H1 (cell line): ENCODE measurements at regions not wholly inside any gene's neighbourhood (a gene's known extent, or its start where the extent isn't known, plus 50 kb on each side); places are given as distances from the start of the nearest gene placed in this dataset.

Experiments used
- CTCF ChIA-PET: fragments of 300-600 bp; sonication (Branson Sonifier 250); formaldehyde crosslinking; loops from one replicate; lab custom pipeline; 2021; ENCODE audit not compliant: partially characterized antibody; lab: Charles Lee
- POLR2A ChIA-PET: fragments of 300-600 bp; sonication (Branson Sonifier 250); formaldehyde crosslinking; loops from one replicate; lab custom pipeline; 2021; ENCODE audit warnings: inconsistent platforms; ENCODE audit not compliant: partially characterized antibody; lab: Charles Lee
- DNase-seq, 2 experiments: peaks; one replicate each; pipeline versions ENCODE4 v3.0.0 to v3.0.0-alpha.2; 2010 to 2022; ENCODE audit warnings: low spot score in 2 of 2, low read depth in 1 of 2, mixed read lengths in 1 of 2
- FAIRE-seq: peaks from 2 replicates; lab custom pipeline; 2011; peaks lifted over from hg19 to GRCh38; lab: Jason Lieb, UNC
- H2AFZ ChIP-seq: 2 replicates; pipeline ENCODE4 v1.8.1; 2012; ENCODE audit warnings: low read length, inconsistent platforms
- H2AK5ac ChIP-seq: 2 replicates; pipeline ENCODE4 v1.6.1; 2013; ENCODE audit warnings: low read depth, low read length
- H2BK120ac ChIP-seq: replicated peaks from 2 replicates; pipeline ENCODE3; 2013; ENCODE audit warnings: low read depth, low read length, inconsistent platforms
- H2BK12ac ChIP-seq: 2 replicates; pipeline ENCODE4 v1.6.1; 2013; ENCODE audit warnings: low read depth, low read length
- H2BK15ac ChIP-seq: 2 replicates; pipeline ENCODE4 v1.6.1; 2013; ENCODE audit warnings: low read length
- H2BK20ac ChIP-seq: 2 replicates; pipeline ENCODE4 v1.6.1; 2013; ENCODE audit warnings: low read length
- H2BK5ac ChIP-seq: 2 replicates; pipeline ENCODE4 v1.6.1; 2013; ENCODE audit warnings: low read depth, low read length
- H3K14ac ChIP-seq: 2 replicates; pipeline ENCODE4 v1.6.1; 2013; ENCODE audit warnings: inconsistent platforms; ENCODE audit not compliant: insufficient read length
- H3K18ac ChIP-seq: 2 replicates; pipeline ENCODE4 v1.6.1; 2013; ENCODE audit warnings: low read length; ENCODE audit errors: extremely low read depth
- H3K23ac ChIP-seq: 2 replicates; pipeline ENCODE4 v1.6.1; 2013; ENCODE audit warnings: inconsistent platforms; ENCODE audit not compliant: insufficient read length
- H3K23me2 ChIP-seq: 2 replicates; pipeline ENCODE4 v1.6.1; 2013; ENCODE audit warnings: low read depth, low read length
- H3K27ac ChIP-seq: 2 replicates; pipeline ENCODE4 v1.6.1; 2011; ENCODE audit warnings: low read depth, low read length, inconsistent platforms
- H3K27me3 ChIP-seq, 4 experiments: replicated peaks in 1 of 4; 1 replicate in 1 of 4; 2 replicates in 3 of 4; pipeline versions ENCODE4 v1.6.1 to v1.8.1; 2011 to 2013; ENCODE audit warnings: low read length in 3 of 4, mild to moderate bottlenecking in 3 of 4, inconsistent platforms in 2 of 4, mixed read lengths in 2 of 4, moderate library complexity in 1 of 4; ENCODE audit not compliant: control insufficient read depth in 3 of 4, insufficient read depth in 3 of 4; ENCODE audit errors: extremely low read depth in 1 of 4
- H3K36me3 ChIP-seq, 4 experiments: 2 replicates each; pipeline versions ENCODE4 v1.6.1 to v1.8.1; 2011 to 2013; ENCODE audit warnings: mild to moderate bottlenecking in 4 of 4, low read length in 3 of 4, moderate library complexity in 2 of 4, control low read depth in 1 of 4, inconsistent platforms in 1 of 4; ENCODE audit not compliant: insufficient read depth in 4 of 4, control insufficient read depth in 2 of 4
- H3K4ac ChIP-seq: replicated peaks from 2 replicates; pipeline ENCODE3; 2013; ENCODE audit warnings: low read length, low read depth, mixed read lengths, inconsistent platforms; ENCODE audit not compliant: insufficient read length
- H3K4me1 ChIP-seq, 4 experiments: replicated peaks in 1 of 4; 1 replicate in 1 of 4; 2 replicates in 3 of 4; pipeline versions ENCODE4 v1.6.1 to v1.8.1; 2011 to 2013; ENCODE audit warnings: low read length in 3 of 4, inconsistent platforms in 2 of 4, mixed read lengths in 1 of 4; ENCODE audit not compliant: insufficient read depth in 4 of 4, control insufficient read depth in 3 of 4
- H3K4me2 ChIP-seq, 2 experiments: 2 replicates each; pipeline versions ENCODE4 v1.6.1 to v1.8.1; 2011 to 2013; ENCODE audit warnings: low read depth in 2 of 2, low read length in 2 of 2, control low read depth in 1 of 2, inconsistent platforms in 1 of 2, mild to moderate bottlenecking in 1 of 2; ENCODE audit not compliant: insufficient read depth in 1 of 2
- H3K4me3 ChIP-seq, 4 experiments: fragments of 200-600, 300-600 bp in 1 of 4; sonication (generic), shearing (Covaris generic), sonication (Bioruptor Twin) in 1 of 4; 2 replicates each; pipeline versions ENCODE4 v1.5.1 to v1.8.1; 2011 to 2016; ENCODE audit warnings: low read length in 4 of 4, low read depth in 3 of 4, control low read depth in 2 of 4, inconsistent platforms in 2 of 4, mild to moderate bottlenecking in 2 of 4, mixed read lengths in 1 of 4, moderate library complexity in 1 of 4; ENCODE audit not compliant: insufficient read depth in 2 of 4; ENCODE audit errors: extremely low read depth in 1 of 4
- H3K56ac ChIP-seq: replicated peaks from 2 replicates; pipeline ENCODE3; 2013; ENCODE audit warnings: low read depth, mild to moderate bottlenecking, mixed read lengths, low read length, inconsistent platforms; ENCODE audit not compliant: insufficient read length
- H3K79me1 ChIP-seq: 2 replicates; pipeline ENCODE4 v1.6.1; 2013; ENCODE audit warnings: low read depth, low read length, control low read depth
- H3K79me2 ChIP-seq, 2 experiments: 2 replicates each; pipeline versions ENCODE4 v1.6.1 to v1.8.1; 2012 to 2013; ENCODE audit warnings: low read length in 2 of 2, mild to moderate bottlenecking in 2 of 2, inconsistent platforms in 1 of 2; ENCODE audit not compliant: insufficient read depth in 2 of 2, control insufficient read depth in 1 of 2
- H3K9ac ChIP-seq, 4 experiments: replicated peaks in 1 of 4; 1 replicate in 1 of 4; 2 replicates in 3 of 4; pipeline versions ENCODE4 v1.6.1 to v1.8.1; 2011 to 2013; ENCODE audit warnings: low read depth in 3 of 4, low read length in 3 of 4, control low read depth in 2 of 4, mild to moderate bottlenecking in 2 of 4, moderate library complexity in 2 of 4, inconsistent platforms in 1 of 4; ENCODE audit errors: extremely low read depth in 1 of 4
- H3K9me3 ChIP-seq, 2 experiments: 2 replicates each; pipeline versions ENCODE4 v1.6.1 to v1.8.1; 2012 to 2013; ENCODE audit warnings: mild to moderate bottlenecking in 2 of 2, moderate library complexity in 2 of 2, control low read depth in 1 of 2, inconsistent platforms in 1 of 2, low read depth in 1 of 2, low read length in 1 of 2, mixed read lengths in 1 of 2; ENCODE audit not compliant: insufficient read depth in 2 of 2
- H4K20me1 ChIP-seq, 2 experiments: replicated peaks in 1 of 2; 2 replicates each; pipeline versions ENCODE3 to v1.8.1; 2011 to 2013; ENCODE audit warnings: inconsistent platforms in 2 of 2, low read length in 2 of 2, mild to moderate bottlenecking in 1 of 2; ENCODE audit not compliant: insufficient read depth in 2 of 2, control insufficient read depth in 1 of 2
- H4K5ac ChIP-seq: 2 replicates; pipeline ENCODE4 v1.6.1; 2013; ENCODE audit warnings: low read length, low read depth, mixed read lengths, inconsistent platforms; ENCODE audit not compliant: insufficient read length
- H4K8ac ChIP-seq: 2 replicates; pipeline ENCODE4 v1.8.0; 2013; ENCODE audit warnings: mild to moderate bottlenecking, moderate library complexity, low read length, inconsistent platforms; ENCODE audit not compliant: insufficient read depth; ENCODE audit errors: extremely low read depth
- H4K91ac ChIP-seq: replicated peaks from 2 replicates; pipeline ENCODE3; 2013; ENCODE audit warnings: low read length, mixed read lengths, inconsistent platforms; ENCODE audit not compliant: insufficient read length
- RBBP5 ChIP-seq: IDR thresholded peaks from 2 replicates; pipeline ENCODE4 v1.7.1; 2012; ENCODE audit warnings: low read depth, mild to moderate bottlenecking, inconsistent platforms, low read length, moderate library complexity, borderline replicate concordance
- SP4 ChIP-seq: IDR thresholded peaks from 2 replicates; pipeline ENCODE4 v1.6.1; 2012; ENCODE audit warnings: low read length, inconsistent platforms
- TEAD4 ChIP-seq: IDR thresholded peaks from 2 replicates; pipeline ENCODE4 v1.6.1; 2012; ENCODE audit warnings: low read depth, low read length, inconsistent platforms, mixed read lengths
- WGBS, 2 experiments: shearing (Covaris generic) in 1 of 2; methylation state at CpG; one replicate each; pipeline versions ENCODE4 v1.1.6 to v1.1.7; 2013 to 2015; ENCODE audit warnings: low lambda C conversion rate in 2 of 2, mixed read lengths in 2 of 2, inconsistent platforms in 1 of 2, low coverage in 1 of 2, missing lambda C conversion rate in 1 of 2; ENCODE audit not compliant: insufficient replicate concordance in 2 of 2, insufficient coverage in 1 of 2, insufficient read length in 1 of 2; ENCODE audit errors: extremely low coverage in 1 of 2, missing lambda C conversion rate in 1 of 2; 5-methylcytosine and 5-hydroxymethylcytosine counted together

- Histone ChIP-seq H3K79me1 (no peaks in the 10 kb centered on the region), H3K23ac (no peak overlapping the region), H2BK12ac (no peak overlapping the region), H3K4me3 (no peak overlapping the region), H4K20me1 (no peaks in the 10 kb centered on the region), H4K5ac (no peak overlapping the region), H3K9ac (no peak overlapping the region), H3K14ac (no peak overlapping the region), H3K56ac (no peak overlapping the region), H3K79me2 (no peaks in the 10 kb centered on the region), H3K27me3 (peaks cover 0 to 2% (median 0%) of the 10 kb centered on the region in 4 experiments; a peak in 1 of 7 replicates), H3K4ac (no peak overlapping the region), H2BK15ac (no peak overlapping the region), H3K27ac (no peak overlapping the region), H3K18ac (no peak overlapping the region), H4K8ac (no peak overlapping the region), H2BK5ac (no peak overlapping the region), H2BK20ac (no peak overlapping the region), H2AK5ac (no peak overlapping the region), H2BK120ac (no peak overlapping the region), H3K9me3 (no peaks in the 10 kb centered on the region), H3K4me1 (peaks cover 0 to 6% (median 2%) of the 10 kb centered on the region in 4 experiments; a peak in 1 of 7 replicates), H3K36me3 (no peaks in the 10 kb centered on the region), H2AFZ (0 out of 2 replicates have a peak overlapping the region, but pooled peaks have one; percentile 27), H4K91ac (no peak overlapping the region), H3K23me2 (no peaks in the 10 kb centered on the region), H3K4me2 (no peak overlapping the region)
- POLR2A ChIA-PET = no interaction called here
- CTCF ChIA-PET = interaction anchor here (2.3 kb wide), 1 partner anchor 14 kb away, joined by 12 read pairs; no protein-coding TSS in a partner anchor
- DNase-seq = no peak
- FAIRE-seq = no peak
- 87% methylated on average over 3 of the region's 3 CpGs; no CpG with 5 or more reads in 1 of the 2 experiments for WGBS, 2 experiments
- TF ChIP-seq RBBP5 (no peak), TEAD4 (no peak), SP4 (no peak)
Observed at GRCh38 chr5:118777189-118777736, 211.1 kb downstream of the DTWD2 start.
